DND-41 (cell line): ENCODE measurements at regions not wholly inside any gene's neighbourhood (a gene's known extent, or its start where the extent isn't known, plus 50 kb on each side); places are given as distances from the start of the nearest gene placed in this dataset.

Experiments
- ATAC-seq: fragments of 200-7000 bp; cut with Tn5 transposase; 3 replicates; pipeline ENCODE4 v1.9.1; 2021; ENCODE audit warnings: low read depth; ENCODE audit not compliant: insufficient read depth
- DNase-seq: peaks from one replicate; pipeline ENCODE4 v3.0.0-alpha.2; 2020
- H2AFZ ChIP-seq: 2 replicates; pipeline ENCODE4 v1.6.0; 2012; ENCODE audit warnings: low read depth, low read length
- H3K27ac ChIP-seq: 2 replicates; pipeline ENCODE4 v1.5.1; 2012; ENCODE audit warnings: low read length, inconsistent platforms
- H3K27me3 ChIP-seq: fragments of 200-600 bp; sonication (generic); 2 replicates; pipeline ENCODE4 v1.6.0; 2012; ENCODE audit warnings: low read length, mild to moderate bottlenecking, inconsistent platforms; ENCODE audit not compliant: insufficient read depth, poor library complexity
- H3K36me3 ChIP-seq: 2 replicates; pipeline ENCODE4 v1.5.1; 2012; ENCODE audit warnings: low read length, inconsistent platforms; ENCODE audit not compliant: insufficient read depth
- H3K4me1 ChIP-seq: 2 replicates; pipeline ENCODE4 v1.5.1; 2012; ENCODE audit warnings: mild to moderate bottlenecking, low read length; ENCODE audit not compliant: insufficient read depth
- H3K4me2 ChIP-seq: 2 replicates; pipeline ENCODE4 v1.6.0; 2012; ENCODE audit warnings: mild to moderate bottlenecking, moderate library complexity, low read length, inconsistent platforms; ENCODE audit not compliant: insufficient read depth
- H3K4me3 ChIP-seq, 2 experiments: fragments of 200-600 bp in 1 of 2; shearing (Covaris generic) in 1 of 2; 2 replicates each; pipeline ENCODE4 v1.5.1; 2012 to 2016; ENCODE audit warnings: inconsistent platforms in 2 of 2, low read length in 2 of 2, mild to moderate bottlenecking in 2 of 2, low read depth in 1 of 2, moderate library complexity in 1 of 2
- H3K79me2 ChIP-seq: 2 replicates; pipeline ENCODE4 v1.6.0; 2012; ENCODE audit warnings: low read length, inconsistent platforms; ENCODE audit not compliant: insufficient read depth
- H3K9ac ChIP-seq: 2 replicates; pipeline ENCODE4 v1.6.0; 2012; ENCODE audit warnings: low read depth, mild to moderate bottlenecking, inconsistent platforms, low read length, moderate library complexity
- H3K9me3 ChIP-seq: 2 replicates; pipeline ENCODE4 v1.5.1; 2012; ENCODE audit warnings: low read length, moderate library complexity, mild to moderate bottlenecking, inconsistent platforms; ENCODE audit not compliant: insufficient read depth, severe bottlenecking
- H4K20me1 ChIP-seq: 2 replicates; pipeline ENCODE4 v1.6.0; 2012; ENCODE audit warnings: low read length; ENCODE audit not compliant: insufficient read depth
- EZH2 ChIP-seq: IDR thresholded peaks from 3 replicates; pipeline ENCODE4 v1.6.1; 2012; ENCODE audit warnings: borderline replicate concordance, low read depth, mild to moderate bottlenecking, moderate library complexity, low read length, inconsistent platforms; ENCODE audit not compliant: severe bottlenecking
- TF ChIP-seq, protein P1 (sequence below): IDR thresholded peaks from 2 replicates; pipeline ENCODE4 v1.5.1; 2012; ENCODE audit warnings: borderline replicate concordance, low read length, moderate library complexity, mild to moderate bottlenecking; ENCODE audit not compliant: poor library complexity, severe bottlenecking; ENCODE audit errors: extremely low read depth

DNA sequence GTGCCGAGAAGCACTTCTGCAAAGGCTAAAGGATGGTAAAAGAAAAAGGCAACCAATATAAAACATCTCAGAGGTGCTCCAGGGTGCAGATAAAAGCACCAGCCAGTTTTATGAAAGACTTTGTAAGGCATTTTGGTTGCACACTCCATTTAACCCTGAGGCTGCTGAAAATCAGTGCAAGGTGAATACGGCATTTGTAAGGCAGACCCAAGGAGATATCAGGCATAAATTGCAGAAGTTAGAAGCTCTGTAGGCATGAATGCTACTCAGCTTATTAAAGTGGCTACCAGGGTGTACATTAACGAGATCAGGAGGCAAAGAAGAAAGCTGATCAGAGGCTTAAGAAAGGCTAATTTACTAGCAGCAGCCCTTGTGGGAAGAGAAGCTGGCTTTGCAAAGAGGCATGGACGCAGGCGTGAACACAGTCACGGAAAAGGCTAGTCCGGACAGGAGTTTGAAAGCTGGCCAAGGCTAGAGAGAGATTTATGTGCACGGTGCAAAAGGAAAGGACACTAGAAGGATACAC lies 99.6 kb downstream of the ZNF429 start:
- Histone ChIP-seq H3K9me3 (no peaks in the 10 kb centered on the region), H4K20me1 (no peaks in the 10 kb centered on the region), H2AFZ (peak overlapping the region; percentile 62), H3K79me2 (peaks cover 12% of the 10 kb centered on the region; the same call in 1 of the 2 replicates), H3K27me3 (no peaks in the 10 kb centered on the region), H3K4me1 (peaks cover 84% of the 10 kb centered on the region), H3K4me3 (peak overlapping the region; percentile 16 to 63; a peak in 3 of 4 replicates), H3K36me3 (no peaks in the 10 kb centered on the region), H3K9ac (peak overlapping the region; percentile 96), H3K27ac (peak overlapping the region; percentile 99), H3K4me2 (peak overlapping the region; percentile 85)
- DNase-seq (no peak), ATAC-seq (no peak)
- TF ChIP-seq EZH2: no peak
- TF ChIP-seq, protein P1, sequence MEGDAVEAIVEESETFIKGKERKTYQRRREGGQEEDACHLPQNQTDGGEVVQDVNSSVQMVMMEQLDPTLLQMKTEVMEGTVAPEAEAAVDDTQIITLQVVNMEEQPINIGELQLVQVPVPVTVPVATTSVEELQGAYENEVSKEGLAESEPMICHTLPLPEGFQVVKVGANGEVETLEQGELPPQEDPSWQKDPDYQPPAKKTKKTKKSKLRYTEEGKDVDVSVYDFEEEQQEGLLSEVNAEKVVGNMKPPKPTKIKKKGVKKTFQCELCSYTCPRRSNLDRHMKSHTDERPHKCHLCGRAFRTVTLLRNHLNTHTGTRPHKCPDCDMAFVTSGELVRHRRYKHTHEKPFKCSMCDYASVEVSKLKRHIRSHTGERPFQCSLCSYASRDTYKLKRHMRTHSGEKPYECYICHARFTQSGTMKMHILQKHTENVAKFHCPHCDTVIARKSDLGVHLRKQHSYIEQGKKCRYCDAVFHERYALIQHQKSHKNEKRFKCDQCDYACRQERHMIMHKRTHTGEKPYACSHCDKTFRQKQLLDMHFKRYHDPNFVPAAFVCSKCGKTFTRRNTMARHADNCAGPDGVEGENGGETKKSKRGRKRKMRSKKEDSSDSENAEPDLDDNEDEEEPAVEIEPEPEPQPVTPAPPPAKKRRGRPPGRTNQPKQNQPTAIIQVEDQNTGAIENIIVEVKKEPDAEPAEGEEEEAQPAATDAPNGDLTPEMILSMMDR: no peak
